Keratinocyte (primary cell): ENCODE measurements at regions not wholly inside any gene's neighbourhood (a gene's known extent, or its start where the extent isn't known, plus 50 kb on each side); places are given as distances from the start of the nearest gene placed in this dataset.
"Not testable (repeated sequence)": the region's sequence is repeated elsewhere in the genome, so short reads cannot be mapped to it uniquely, and the experiment has no call there.

ENCODE experiments used
- DNase-seq: peaks from one replicate; pipeline ENCODE4 v3.0.0-alpha.2; 2011; ENCODE audit warnings: low read depth, missing footprints, low spot score
- FAIRE-seq: peaks from 2 replicates; lab custom pipeline; 2011; peaks lifted over from hg19 to GRCh38; lab: Jason Lieb, UNC
- H2AFZ ChIP-seq: 2 replicates; pipeline ENCODE4 v1.6.0; 2012; ENCODE audit warnings: low read length, control low read depth, inconsistent platforms; ENCODE audit not compliant: control insufficient read depth
- H3K27ac ChIP-seq: 2 replicates; pipeline ENCODE4 v1.5.1; 2011; ENCODE audit warnings: low read length; ENCODE audit not compliant: control insufficient read depth, insufficient read depth
- H3K27me3 ChIP-seq: 3 replicates; pipeline ENCODE4 v1.6.0; 2011; ENCODE audit warnings: low read length; ENCODE audit not compliant: control insufficient read depth, insufficient read depth; ENCODE audit errors: extremely low read depth
- H3K36me3 ChIP-seq, 2 experiments: 2 replicates in 1 of 2; 3 replicates in 1 of 2; pipeline ENCODE4 v1.5.1; 2011; ENCODE audit warnings: low read length in 2 of 2, mild to moderate bottlenecking in 1 of 2; ENCODE audit not compliant: control insufficient read depth in 2 of 2, insufficient read depth in 2 of 2; ENCODE audit errors: extremely low read depth in 1 of 2
- H3K4me1 ChIP-seq: 3 replicates; pipeline ENCODE4 v1.5.1; 2011; ENCODE audit warnings: low read length; ENCODE audit not compliant: control insufficient read depth, insufficient read depth; ENCODE audit errors: extremely low read depth
- H3K4me2 ChIP-seq: 3 replicates; pipeline ENCODE4 v1.6.0; 2011; ENCODE audit warnings: low read depth, low read length; ENCODE audit not compliant: control insufficient read depth, insufficient read depth; ENCODE audit errors: extremely low read depth
- H3K4me3 ChIP-seq, 3 experiments: fragments of 200-600 bp in 1 of 3; sonication (generic) in 1 of 3; 2 replicates in 2 of 3; 3 replicates in 1 of 3; pipeline ENCODE4 v1.5.1; 2011 to 2016; ENCODE audit warnings: low read length in 3 of 3, mild to moderate bottlenecking in 3 of 3, control low read depth in 2 of 3, inconsistent platforms in 1 of 3, low read depth in 1 of 3, mixed read lengths in 1 of 3, mixed run types in 1 of 3, moderate library complexity in 1 of 3; ENCODE audit not compliant: control insufficient read depth in 2 of 3, insufficient read depth in 2 of 3; ENCODE audit errors: extremely low read depth in 1 of 3
- H3K79me2 ChIP-seq: 2 replicates; pipeline ENCODE4 v1.6.0; 2012; ENCODE audit warnings: low read length; ENCODE audit not compliant: control insufficient read depth, insufficient read depth
- H3K9ac ChIP-seq: 3 replicates; pipeline ENCODE4 v1.6.0; 2011; ENCODE audit warnings: low read length; ENCODE audit not compliant: control insufficient read depth, insufficient read depth; ENCODE audit errors: extremely low read depth
- H3K9me1 ChIP-seq: 3 replicates; pipeline ENCODE4 v1.6.0; 2011; ENCODE audit warnings: low read length; ENCODE audit not compliant: control insufficient read depth, insufficient read depth; ENCODE audit errors: extremely low read depth
- H3K9me3 ChIP-seq: 2 replicates; pipeline ENCODE4 v1.5.1; 2012; ENCODE audit warnings: low read depth, low read length; ENCODE audit not compliant: control insufficient read depth
- H4K20me1 ChIP-seq: 3 replicates; pipeline ENCODE4 v1.6.0; 2011; ENCODE audit warnings: low read length; ENCODE audit not compliant: control insufficient read depth, insufficient read depth; ENCODE audit errors: extremely low read depth
- dilution Hi-C: fragments of 300-500 bp; cut with MboI; formaldehyde crosslinking; loops from one replicate; pipeline ENCODE4 v1.7.0; 2020; ENCODE audit warnings: low sequenced_read_pairs; ENCODE audit not compliant: extremely low pct_ligation_motif_present

DNA sequence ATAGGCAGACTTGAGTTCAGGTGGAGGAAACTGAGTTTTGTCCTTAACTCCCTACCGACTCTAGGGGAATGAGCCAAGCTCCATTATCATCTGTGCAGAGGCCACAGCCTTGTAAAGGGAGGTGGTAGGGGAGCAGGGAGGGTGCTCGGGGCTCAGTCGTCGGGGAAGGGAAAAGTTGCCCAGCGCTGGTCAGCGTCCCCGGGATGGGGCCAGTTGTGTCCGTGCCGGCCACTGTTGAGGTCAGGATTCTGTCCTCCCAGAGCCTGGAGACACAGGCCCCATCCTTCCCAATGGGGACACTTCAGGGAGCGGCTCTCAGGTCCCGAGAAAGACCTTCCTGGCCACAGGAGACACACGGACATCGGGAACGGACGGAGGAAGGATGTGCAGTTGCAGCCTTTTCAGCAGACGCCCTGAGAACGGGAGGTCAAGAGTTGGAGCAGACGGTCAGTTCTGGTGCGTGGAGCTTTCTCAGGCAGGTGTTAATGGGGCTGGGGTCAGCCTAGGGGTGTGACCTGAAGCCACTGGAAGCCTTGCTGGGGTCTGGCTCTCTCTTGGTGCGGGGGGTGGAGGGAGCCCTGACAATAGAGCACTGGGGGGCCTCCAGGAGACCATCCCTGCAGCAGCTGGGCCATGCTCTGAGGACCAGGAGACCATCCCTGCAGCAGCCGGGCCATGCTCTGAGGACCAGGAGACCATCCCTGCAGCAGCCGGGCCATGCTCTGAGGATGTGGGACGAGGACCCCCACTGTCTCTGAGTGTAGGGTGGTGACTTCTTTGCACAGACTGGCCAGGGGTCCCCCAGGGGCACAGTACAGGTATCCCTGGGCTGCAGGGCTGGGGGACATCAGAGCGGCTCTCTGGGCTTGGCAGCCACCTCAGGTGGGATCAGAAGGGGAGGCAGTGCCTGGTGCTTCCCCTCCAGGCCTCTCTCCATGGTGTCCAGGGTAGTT, 394.7 kb downstream of the TMEM121 start:
- H3K4me2 ChIP-seq, H3K27me3 ChIP-seq, H3K9ac ChIP-seq, H3K9me3 ChIP-seq, FAIRE-seq, dilution Hi-C loops, H3K9me1 ChIP-seq, H3K4me1 ChIP-seq, H3K79me2 ChIP-seq, DNase-seq, H2AFZ ChIP-seq, H3K4me3 ChIP-seq, H3K27ac ChIP-seq, H4K20me1 ChIP-seq, H3K36me3 ChIP-seq: not testable (repeated sequence)

DNA sequence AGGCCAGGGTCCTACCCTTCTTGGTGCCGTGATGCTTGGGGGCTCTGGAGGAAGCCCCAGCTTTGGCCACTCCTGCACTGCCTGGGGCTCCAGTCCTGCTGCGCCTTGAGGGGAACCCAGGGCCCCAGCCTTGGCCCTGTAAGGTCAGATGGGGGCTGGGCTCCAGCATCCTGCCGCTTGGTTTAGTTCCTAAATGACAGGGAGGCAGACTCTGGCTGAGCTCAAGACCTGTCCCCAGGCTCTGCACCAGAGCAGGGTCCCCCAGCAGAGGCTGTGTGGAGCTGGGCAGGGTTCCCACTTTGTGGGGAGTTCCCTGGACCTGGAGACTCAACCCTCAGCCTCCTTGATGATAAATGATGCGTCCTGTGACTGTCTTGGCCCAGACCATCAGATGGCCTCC, 395.4 kb downstream of the TMEM121 start:
- H4K20me1 ChIP-seq, dilution Hi-C loops, FAIRE-seq, H3K79me2 ChIP-seq, H3K27ac ChIP-seq, H3K9ac ChIP-seq, H3K36me3 ChIP-seq, H3K27me3 ChIP-seq, H2AFZ ChIP-seq, H3K4me3 ChIP-seq, DNase-seq, H3K4me1 ChIP-seq, H3K9me1 ChIP-seq, H3K4me2 ChIP-seq: not testable (repeated sequence)
- peaks cover 11% of the 10 kb centered on the region for H3K9me3 ChIP-seq

DNA sequence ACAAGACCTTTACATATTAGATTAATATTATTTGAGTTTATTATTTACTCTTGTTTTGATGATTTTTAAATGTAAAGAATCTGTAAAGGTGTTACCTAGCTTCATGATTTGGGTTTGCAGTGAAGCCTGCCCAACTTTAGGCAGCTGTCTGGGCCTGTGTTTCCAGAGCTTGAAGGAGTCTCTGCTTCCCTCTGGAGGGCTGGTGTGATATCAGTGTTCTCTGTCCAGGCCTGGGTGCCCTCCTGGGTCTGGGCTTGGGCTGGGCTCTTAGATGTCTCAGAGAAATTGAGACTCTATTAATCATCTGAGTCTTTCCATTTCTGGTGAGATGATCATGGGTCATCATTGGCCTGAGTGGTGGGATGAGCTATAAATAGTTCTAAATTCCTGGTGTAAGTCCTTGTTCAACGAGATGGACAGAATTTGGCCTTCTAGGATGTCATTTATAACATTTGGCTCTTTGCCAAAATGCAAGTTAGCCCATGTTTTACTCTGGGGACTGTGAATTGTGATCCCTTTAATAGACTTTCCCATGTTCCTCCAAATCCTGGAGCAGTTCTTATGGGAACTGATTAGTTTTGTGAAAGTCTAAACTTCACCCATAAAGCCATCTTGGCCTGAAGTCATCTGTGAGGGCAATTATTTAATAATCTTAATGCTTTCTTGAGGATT, 397.3 kb downstream of the TMEM121 start:
- DNase-seq, H2AFZ ChIP-seq, FAIRE-seq, H3K4me3 ChIP-seq, H3K36me3 ChIP-seq, H3K27me3 ChIP-seq, H4K20me1 ChIP-seq, H3K4me2 ChIP-seq, H3K9me1 ChIP-seq, H3K79me2 ChIP-seq, H3K9ac ChIP-seq, dilution Hi-C loops, H3K4me1 ChIP-seq, H3K27ac ChIP-seq, H3K9me3 ChIP-seq: not testable (repeated sequence)
